HepG2 (cell line): ENCODE measurements at regions not wholly inside any gene's neighbourhood (a gene's known extent, or its start where the extent isn't known, plus 50 kb on each side); places are given as distances from the start of the nearest gene placed in this dataset.

Experiments
- ATAC-seq: fragments of 200-7000 bp; cut with Tn5 transposase; 3 replicates; pipeline ENCODE4 v1.9.1; 2020; ENCODE audit warnings: mild to moderate bottlenecking, moderate library complexity
- BruUV-seq: library from RNA; stranded (reverse); fragments of 400-500 nt; replicated peaks from 2 replicates; lab custom pipeline; 2021; lab: Mats Ljungman, UMichigan
- CTCF ChIA-PET: fragments of 300-600 bp; formaldehyde crosslinking; extraction: SDS; loops from one replicate; lab custom pipeline; 2021; ENCODE audit warnings: low total read pairs, inconsistent platforms, low intra/inter-chr PET ratio; lab: Yijun Ruan, JAX
- POLR2A ChIA-PET: fragments of 350-600 bp; sonication (Branson Sonifier 250); formaldehyde crosslinking; loops from one replicate; lab custom pipeline; 2020; ENCODE audit warnings: antibody characterized with exemption, inconsistent platforms; lab: Yijun Ruan, JAX
- DNase-seq: peaks from one replicate; pipeline ENCODE4 v3.0.0-alpha.2; 2015; ENCODE audit warnings: low spot score
- FAIRE-seq: peaks from 3 replicates; lab custom pipeline; 2011; peaks lifted over from hg19 to GRCh38; lab: Jason Lieb, UNC
- H2AFZ ChIP-seq: one replicate; pipeline ENCODE4 v1.6.1; 2011; ENCODE audit warnings: low read length, inconsistent platforms
- H3K27ac ChIP-seq: fragments of 300-600 bp; 3 replicates; pipeline ENCODE4 v1.8.0; 2011; ENCODE audit warnings: mixed run types, mild to moderate bottlenecking, mixed read lengths, low read length, inconsistent platforms; ENCODE audit not compliant: insufficient read depth; ENCODE audit errors: extremely low read length
- H3K27me3 ChIP-seq, 2 experiments: fragments of 200-600 bp in 1 of 2; 2 replicates in 1 of 2; 3 replicates in 1 of 2; pipeline versions ENCODE4 v1.6.0 to v1.8.0; 2011; ENCODE audit warnings: low read length in 2 of 2, mild to moderate bottlenecking in 2 of 2, moderate library complexity in 2 of 2, inconsistent platforms in 1 of 2; ENCODE audit not compliant: insufficient read depth in 2 of 2, control insufficient read depth in 1 of 2
- H3K36me3 ChIP-seq, 2 experiments: fragments of 200-600 bp in 1 of 2; replicated peaks in 1 of 2; 2 replicates in 1 of 2; 3 replicates in 1 of 2; pipeline versions ENCODE4 v1.5.1 to v1.8.0; 2011; ENCODE audit warnings: low read length in 2 of 2, inconsistent platforms in 1 of 2; ENCODE audit not compliant: insufficient read depth in 2 of 2, control insufficient read depth in 1 of 2
- H3K4me1 ChIP-seq: 2 replicates; pipeline ENCODE4 v1.5.1; 2012; ENCODE audit warnings: low read length, inconsistent platforms; ENCODE audit not compliant: insufficient read depth
- H3K4me2 ChIP-seq: 2 replicates; pipeline ENCODE4 v1.6.0; 2011; ENCODE audit warnings: low read depth, low read length, inconsistent platforms
- H3K4me3 ChIP-seq, 3 experiments: fragments of 200-600 bp in 1 of 3; sonication (generic), shearing (Covaris generic) in 1 of 3; replicated peaks in 1 of 3; 2 replicates each; pipeline ENCODE4 v1.5.1; 2011 to 2016; ENCODE audit warnings: low read length in 3 of 3, inconsistent platforms in 2 of 3, low read depth in 2 of 3, mild to moderate bottlenecking in 2 of 3, control low read depth in 1 of 3, mixed read lengths in 1 of 3; ENCODE audit not compliant: insufficient read depth in 1 of 3
- H3K79me2 ChIP-seq: one replicate; pipeline ENCODE4 v1.6.1; 2011; ENCODE audit warnings: low read length, inconsistent platforms; ENCODE audit not compliant: insufficient read depth
- H3K9ac ChIP-seq: 2 replicates; pipeline ENCODE4 v1.6.0; 2011; ENCODE audit warnings: mild to moderate bottlenecking, low read depth, low read length, inconsistent platforms; ENCODE audit not compliant: insufficient read depth
- H3K9me3 ChIP-seq: 2 replicates; pipeline ENCODE4 v1.5.1; 2012; ENCODE audit warnings: mild to moderate bottlenecking, low read length
- H4K20me1 ChIP-seq: 2 replicates; pipeline ENCODE4 v1.6.0; 2011; ENCODE audit warnings: inconsistent platforms, mild to moderate bottlenecking, low read length, moderate library complexity; ENCODE audit not compliant: insufficient read depth
- NFAT5 ChIP-seq: sonication (generic); formaldehyde crosslinking; IDR thresholded peaks from 2 replicates; pipeline ENCODE4 v1.4.0; 2020; ENCODE audit warnings: missing genetic modification reagents
- YEATS2 ChIP-seq: sonication (generic); formaldehyde crosslinking; IDR thresholded peaks from 2 replicates; pipeline ENCODE4 v1.4.0; 2020; ENCODE audit warnings: missing genetic modification reagents, borderline replicate concordance
- in situ Hi-C: cut with HindIII; loops from 2 replicates; pipeline ENCODE4 v1.10.0; 2017; ENCODE audit warnings: low pct_unique_long_range_greater_than_20kb; ENCODE audit not compliant: extremely low pct_ligation_motif_present
- intact Hi-C: fragments of 100-400 bp; cut with micrococcal nuclease; formaldehyde crosslinking; loops from one replicate; pipeline ENCODE4 v1.10.0; 2022; ENCODE audit not compliant: unreplicated experiment

GRCh38 chr4:123661080-123661737, 264.6 kb downstream of the SPRY1 start (continued):
- TF ChIP-seq NFAT5 = no peak

GRCh38 chr4:123662827-123663226, 266.2 kb downstream of the SPRY1 start:
- no peak overlapping the region for H3K9ac ChIP-seq
- no peak for ATAC-seq
- intact Hi-C loops = loop anchor here (5.0 kb wide), 1 partner anchor 449 kb away; no protein-coding TSS in a partner anchor
- H4K20me1 ChIP-seq = no peaks in the 10 kb centered on the region
- ChIA-PET POLR2A (no interaction called here), CTCF (no interaction called here)
- no peak overlapping the region for H2AFZ ChIP-seq
- peaks cover 36% of the 10 kb centered on the region for H3K4me1 ChIP-seq
- H3K79me2 ChIP-seq = peaks cover 3% of the 10 kb centered on the region
- no TSS peak for BruUV-seq
- DNase-seq = no peak
- no peak overlapping the region for H3K27ac ChIP-seq
- no peaks in the 10 kb centered on the region for H3K27me3 ChIP-seq
- no peak overlapping the region for H3K4me3 ChIP-seq
- FAIRE-seq = no peak
- TF ChIP-seq YEATS2 (CRISPR knock-in tag) = no peak
- in situ Hi-C loops = loop anchor here (5.0 to 10.0 kb wide), 3 partner anchors 101 to 548 kb away; partner anchors contain the start of gene SPRY1
- no peak overlapping the region for H3K4me2 ChIP-seq
- peaks cover 2 to 3% of the 10 kb centered on the region in 2 experiments; a peak in 2 of 5 replicates for H3K36me3 ChIP-seq
- H3K9me3 ChIP-seq = no peaks in the 10 kb centered on the region
